Forelimb muscle (tissue), 1 donor: ENCODE measurements at regions not wholly inside any gene's neighbourhood (a gene's known extent, or its start where the extent isn't known, plus 50 kb on each side); places are given as distances from the start of the nearest gene placed in this dataset.
"Not testable (repeated sequence)": the region's sequence is repeated elsewhere in the genome, so short reads cannot be mapped to it uniquely, and the experiment has no call there.

Experiments
- DNase-seq: peaks from one replicate; pipeline ENCODE4 v3.0.0-alpha.2; 2013; ENCODE audit warnings: low read depth

- not testable (repeated sequence) for DNase-seq
Observed at GRCh38 chr2:63739180-63739579, 102.5 kb upstream of the UGP2 start.

GRCh38 chr2:63740020-63740419, 101.7 kb upstream of the UGP2 start:
- no peak for DNase-seq

GRCh38 chr2:63740943-63741342, 100.8 kb upstream of the UGP2 start:
- DNase-seq: no peak

GRCh38 chr2:63741884-63742579, 99.7 kb upstream of the UGP2 start:
- no peak for DNase-seq

DNA sequence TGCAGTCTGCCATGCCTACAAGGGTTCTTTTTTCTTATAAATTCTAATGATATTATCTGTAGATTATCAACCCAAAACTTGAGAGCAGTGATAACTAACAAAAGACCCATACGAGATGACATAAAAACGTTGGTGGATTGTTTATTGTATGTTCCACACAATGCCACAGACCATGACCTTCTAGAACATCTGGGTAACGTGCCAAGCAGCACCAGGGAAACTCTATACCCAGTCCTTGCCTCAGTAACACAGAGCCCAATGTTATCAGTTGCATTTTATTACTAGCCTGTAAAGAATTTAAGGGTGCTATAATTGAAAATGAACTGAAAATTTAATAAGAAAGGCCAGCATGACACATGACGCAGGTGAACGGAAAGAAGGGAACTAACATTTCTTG, 99.1 kb upstream of the UGP2 start:
- DNase-seq: no peak

- DNase-seq: no peak
Observed at GRCh38 chr2:63743170-63743981, 98.3 kb upstream of the UGP2 start.

- no peak for DNase-seq
Observed at GRCh38 chr2:63743982-63744966, 97.4 kb upstream of the UGP2 start.

GRCh38 chr2:63746548-63746947, 95.1 kb upstream of the UGP2 start:
- not testable (repeated sequence) for DNase-seq

DNA sequence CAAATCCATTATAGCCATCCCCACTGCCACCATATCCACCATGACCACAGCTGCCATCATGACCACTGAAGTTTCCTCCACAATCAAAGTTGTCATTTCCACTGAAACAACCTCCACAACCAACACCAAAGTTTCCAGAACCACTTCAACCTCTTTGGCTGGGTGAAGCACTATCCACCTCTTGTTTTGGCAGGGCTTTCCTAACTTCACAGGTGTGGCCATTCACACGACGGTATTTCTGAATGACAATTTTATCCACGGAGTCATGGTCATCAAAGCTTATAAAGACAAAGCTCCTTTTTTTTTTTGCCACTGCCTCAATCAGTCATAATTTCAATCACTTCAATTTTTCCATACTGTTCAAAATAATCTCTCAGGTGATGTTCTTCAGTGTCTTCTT, 89.8 kb upstream of the UGP2 start:
- no peak for DNase-seq

DNA sequence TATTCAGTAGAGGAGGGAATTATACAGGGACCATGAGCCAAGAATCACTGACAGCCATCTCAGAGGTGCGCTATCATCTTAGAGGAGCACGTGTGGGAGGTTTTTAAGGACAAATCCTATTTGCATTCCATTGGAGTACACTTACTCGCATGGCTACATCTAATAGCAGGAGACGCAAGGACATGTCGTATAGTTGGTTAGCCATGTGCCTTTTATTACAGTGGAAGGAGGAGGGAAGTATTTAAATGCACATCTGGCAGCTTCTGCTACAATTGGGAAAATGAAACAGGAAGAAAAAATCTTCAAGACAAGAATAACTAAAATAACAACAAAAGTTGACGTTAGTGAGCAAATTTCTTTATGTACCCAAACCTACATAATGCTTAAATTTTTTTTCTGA, 86.5 kb upstream of the UGP2 start:
- DNase-seq: no peak

DNA sequence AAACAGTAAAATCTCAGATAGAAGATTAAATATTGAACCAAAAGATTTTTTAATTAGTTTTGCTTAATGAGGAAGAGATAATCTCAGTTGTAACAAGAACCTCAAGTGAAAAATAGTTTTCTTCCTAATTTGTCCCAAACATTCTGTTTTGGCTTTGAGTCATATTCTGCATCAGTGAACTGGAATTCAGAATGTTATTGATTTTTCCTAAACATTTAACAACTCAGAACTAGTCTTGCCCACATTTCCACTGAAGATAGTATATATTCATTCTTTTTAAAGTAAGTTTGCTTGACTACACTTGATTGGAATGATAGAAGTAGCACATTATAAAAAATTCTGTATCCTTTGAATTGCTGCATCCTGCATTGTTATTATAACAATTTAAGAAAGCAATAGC, 85.7 kb upstream of the UGP2 start:
- no peak for DNase-seq

DNA sequence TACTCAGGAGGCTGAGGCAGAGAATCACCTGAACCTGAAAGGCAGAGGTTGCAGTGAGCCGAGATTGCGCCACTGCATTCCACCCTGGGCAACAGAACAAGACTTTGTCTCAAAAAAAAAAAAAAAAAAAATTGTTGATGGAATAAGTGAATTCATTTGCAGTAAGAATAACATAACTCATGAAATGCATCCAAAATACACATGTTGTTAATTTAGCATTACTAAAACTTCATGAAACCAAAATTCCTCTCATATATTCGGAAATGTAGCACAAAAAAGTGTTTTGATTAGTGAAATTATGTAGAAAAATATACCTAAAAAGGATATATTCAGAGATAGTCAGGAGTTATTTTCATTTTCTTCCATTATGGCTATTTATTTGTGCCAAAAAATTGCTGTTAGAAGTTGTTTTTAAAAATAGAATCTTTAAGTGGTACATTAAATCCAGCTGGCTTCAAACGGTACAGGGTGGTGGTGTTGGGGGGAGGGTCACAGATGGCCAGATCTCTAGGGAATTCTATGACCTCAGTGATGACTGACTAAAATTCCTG, 78.2 kb upstream of the UGP2 start:
- DNase-seq: no peak

GRCh38 chr2:63764630-63765029, 77.1 kb upstream of the UGP2 start:
- DNase-seq: no peak

DNA sequence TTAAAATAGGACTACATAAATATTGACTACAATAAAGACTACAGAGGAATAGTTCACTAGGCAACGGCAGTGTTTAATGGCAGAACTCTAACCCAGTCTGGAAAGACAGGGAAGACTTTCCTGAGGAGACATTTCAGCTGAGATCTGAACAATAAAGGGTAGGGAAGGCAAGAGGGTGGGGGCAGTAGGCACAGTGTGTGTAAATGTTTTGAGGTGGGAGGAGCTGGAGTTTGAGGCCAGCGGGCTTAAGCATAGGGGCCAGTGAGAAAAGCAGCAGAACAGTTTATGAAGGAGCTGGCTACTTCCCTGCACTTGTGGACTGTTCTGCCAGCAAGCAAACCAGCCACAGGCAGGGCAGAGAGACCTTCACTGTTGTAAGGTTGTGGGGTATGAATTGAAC, 76.6 kb upstream of the UGP2 start:
- no peak for DNase-seq

GRCh38 chr2:63767307-63767706, 74.4 kb upstream of the UGP2 start:
- no peak for DNase-seq

- no peak for DNase-seq
Observed at GRCh38 chr2:63768051-63768450, 73.6 kb upstream of the UGP2 start.

- DNase-seq: no peak
Observed at GRCh38 chr2:63769915-63770314, 71.8 kb upstream of the UGP2 start.

DNA sequence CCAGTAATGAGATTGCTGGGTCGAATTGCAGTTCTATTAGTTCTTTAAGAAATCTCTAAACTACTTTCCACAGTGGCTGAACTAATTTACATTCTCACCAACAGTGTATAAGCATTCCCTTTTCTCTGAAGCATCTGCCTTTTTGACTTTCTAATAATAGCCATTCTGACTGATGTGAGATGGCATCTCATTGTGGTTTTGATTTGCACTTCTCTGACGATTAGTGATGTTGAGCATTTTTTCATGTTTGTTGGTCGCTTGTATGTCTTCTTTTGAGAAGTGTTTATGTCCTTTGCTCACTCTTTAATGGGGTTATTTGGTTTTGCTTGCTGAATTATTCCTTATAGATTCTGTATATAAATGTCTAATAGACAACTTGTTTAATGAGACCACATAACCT, 69.6 kb upstream of the UGP2 start:
- DNase-seq: no peak

GRCh38 chr2:63775191-63775590, 66.5 kb upstream of the UGP2 start:
- DNase-seq: no peak

- no peak for DNase-seq
Observed at GRCh38 chr2:63776382-63776781, 65.3 kb upstream of the UGP2 start.

DNA sequence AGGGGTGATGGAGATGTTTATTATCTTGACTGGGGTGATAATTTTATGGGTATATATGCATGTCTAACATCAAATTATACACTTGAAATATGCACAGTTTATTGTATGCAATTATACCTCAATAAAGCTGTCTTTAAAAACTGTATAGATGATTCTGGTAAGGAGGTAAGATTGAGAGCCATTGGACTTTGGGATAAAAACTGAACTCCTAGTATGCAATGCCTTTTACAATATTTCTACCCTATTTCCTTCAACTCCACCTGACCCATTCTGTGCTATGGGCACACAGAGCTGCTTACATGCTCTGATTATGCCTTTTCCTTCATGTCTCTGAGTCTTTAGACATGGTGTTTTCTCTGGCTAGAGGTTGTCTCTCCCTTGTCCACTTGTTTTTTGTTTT, 63.9 kb upstream of the UGP2 start:
- no peak for DNase-seq

GRCh38 chr2:63778391-63778790, 63.3 kb upstream of the UGP2 start:
- DNase-seq: no peak
